C4-2B (cell line): ENCODE measurements at regions not wholly inside any gene's neighbourhood (a gene's known extent, or its start where the extent isn't known, plus 50 kb on each side); places are given as distances from the start of the nearest gene placed in this dataset.

Experiments
- H3K27ac ChIP-seq: fragments of 450-650 bp; 2 replicates; pipeline ENCODE4 v1.5.1; 2017
- ZFX ChIP-seq: fragments of 450-650 bp; IDR thresholded peaks from 2 replicates; pipeline ENCODE4 v1.6.1; 2017
- TF ChIP-seq, protein P1 (sequence below): fragments of 450-650 bp; conservative IDR thresholded peaks from 2 replicates; pipeline ENCODE4 v1.5.1; 2017; ENCODE audit warnings: mild to moderate bottlenecking

DNA sequence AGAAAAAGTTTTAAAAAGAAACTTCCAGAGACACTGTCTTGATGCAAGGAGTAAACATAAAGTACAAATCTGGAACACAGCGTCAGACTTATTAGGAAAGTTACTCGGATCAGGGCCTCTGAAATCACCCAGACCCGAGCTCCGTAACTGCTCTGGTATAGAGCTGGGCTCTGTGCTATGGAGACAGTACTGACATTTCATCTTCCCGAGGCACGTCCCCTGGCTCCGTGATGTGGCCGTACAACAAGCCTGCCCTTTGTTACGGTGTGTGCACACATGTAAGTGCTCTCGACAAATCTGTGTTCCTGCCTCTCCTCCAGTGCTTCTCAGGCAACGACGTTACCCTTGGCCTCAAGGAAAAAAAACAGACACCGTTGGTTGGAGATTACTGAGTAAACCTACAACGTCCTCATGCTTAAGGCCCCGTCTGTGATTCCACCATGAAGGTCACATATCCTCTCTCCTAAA is 107.0 kb upstream of the IRF2BP2 start:
- H3K27ac ChIP-seq: peak overlapping the region; percentile 52
- TF ChIP-seq, protein P1, sequence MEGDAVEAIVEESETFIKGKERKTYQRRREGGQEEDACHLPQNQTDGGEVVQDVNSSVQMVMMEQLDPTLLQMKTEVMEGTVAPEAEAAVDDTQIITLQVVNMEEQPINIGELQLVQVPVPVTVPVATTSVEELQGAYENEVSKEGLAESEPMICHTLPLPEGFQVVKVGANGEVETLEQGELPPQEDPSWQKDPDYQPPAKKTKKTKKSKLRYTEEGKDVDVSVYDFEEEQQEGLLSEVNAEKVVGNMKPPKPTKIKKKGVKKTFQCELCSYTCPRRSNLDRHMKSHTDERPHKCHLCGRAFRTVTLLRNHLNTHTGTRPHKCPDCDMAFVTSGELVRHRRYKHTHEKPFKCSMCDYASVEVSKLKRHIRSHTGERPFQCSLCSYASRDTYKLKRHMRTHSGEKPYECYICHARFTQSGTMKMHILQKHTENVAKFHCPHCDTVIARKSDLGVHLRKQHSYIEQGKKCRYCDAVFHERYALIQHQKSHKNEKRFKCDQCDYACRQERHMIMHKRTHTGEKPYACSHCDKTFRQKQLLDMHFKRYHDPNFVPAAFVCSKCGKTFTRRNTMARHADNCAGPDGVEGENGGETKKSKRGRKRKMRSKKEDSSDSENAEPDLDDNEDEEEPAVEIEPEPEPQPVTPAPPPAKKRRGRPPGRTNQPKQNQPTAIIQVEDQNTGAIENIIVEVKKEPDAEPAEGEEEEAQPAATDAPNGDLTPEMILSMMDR: no peak
- no peak for TF ChIP-seq ZFX

DNA sequence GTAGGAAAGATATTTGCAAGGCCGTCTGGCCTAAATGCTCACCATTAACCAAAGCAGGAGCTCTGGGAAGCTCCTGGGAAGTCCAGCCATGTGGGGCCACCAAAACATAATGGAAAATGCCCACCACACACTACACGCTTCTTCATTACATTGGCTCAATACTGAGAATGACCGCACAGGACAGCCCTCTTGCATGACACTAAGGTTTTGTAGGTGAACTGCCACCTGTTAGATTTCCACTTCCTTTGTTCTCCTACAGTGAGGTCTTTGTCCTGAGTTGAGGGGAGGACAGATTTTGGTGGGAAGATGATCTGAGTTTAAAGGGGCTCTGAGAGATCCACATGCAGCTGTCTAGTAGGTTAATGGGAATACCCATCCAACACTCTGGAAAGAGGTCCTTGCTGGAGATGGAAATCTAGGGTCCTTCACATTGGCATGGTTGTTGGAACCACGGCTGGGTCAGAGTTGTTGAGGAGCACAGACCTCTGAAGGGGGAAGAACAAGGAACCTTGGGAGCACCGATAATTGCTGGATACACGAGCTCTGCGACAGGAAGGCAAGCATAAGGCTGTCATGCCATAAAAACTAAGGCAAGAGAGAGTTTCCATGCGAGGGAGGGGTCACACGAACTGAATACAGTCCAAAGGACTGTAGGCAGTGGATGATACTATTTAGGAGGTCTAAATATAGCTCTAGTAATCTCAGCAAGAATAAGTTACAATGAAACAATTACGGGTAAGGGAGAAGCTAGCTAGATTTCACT is 105.5 kb upstream of the IRF2BP2 start:
- no peak overlapping the region for H3K27ac ChIP-seq
- TF ChIP-seq, protein P1: no peak
- no peak for TF ChIP-seq ZFX

DNA sequence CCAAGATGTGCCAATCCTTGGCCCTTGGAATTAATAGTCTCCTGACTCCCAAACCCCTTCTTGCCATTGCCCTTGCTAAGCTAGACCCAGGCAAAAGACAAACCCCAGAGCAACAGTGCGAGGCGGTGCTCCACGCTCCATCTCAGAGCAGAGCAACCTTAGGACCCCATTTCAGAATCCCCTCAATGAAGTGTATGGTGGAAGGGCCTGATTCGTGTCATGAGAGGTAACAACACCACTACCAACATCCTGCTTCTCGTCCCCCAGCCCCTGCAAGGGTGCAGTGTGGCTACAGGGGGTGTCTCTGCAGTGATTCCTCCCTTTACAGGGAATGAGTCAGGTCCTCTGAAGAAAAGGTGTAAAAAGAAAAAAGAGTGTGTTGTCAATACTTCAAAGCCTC is 103.9 kb upstream of the IRF2BP2 start:
- TF ChIP-seq, protein P1: no peak
- no peak for TF ChIP-seq ZFX
- H3K27ac ChIP-seq: no peak overlapping the region

DNA sequence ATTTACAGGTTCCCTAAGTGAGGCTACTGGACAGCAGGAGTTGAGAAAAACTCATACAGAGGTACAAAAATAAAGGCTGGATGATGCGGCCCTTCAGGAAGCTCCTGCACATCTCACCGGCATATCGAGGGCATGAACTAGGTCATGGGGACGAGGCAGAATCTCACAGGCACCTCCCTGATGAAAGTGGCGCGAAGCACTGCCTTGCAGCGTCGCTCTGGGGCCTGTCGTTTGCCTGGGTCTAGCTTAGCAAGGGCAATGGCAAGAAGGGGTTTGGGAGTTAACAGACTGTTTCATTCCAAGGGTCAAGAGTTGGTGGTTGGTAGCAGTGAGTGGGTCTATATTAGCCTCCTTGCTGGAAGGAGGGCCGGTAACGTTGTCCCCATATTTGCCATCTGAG is 103.5 kb upstream of the IRF2BP2 start:
- TF ChIP-seq ZFX: no peak
- TF ChIP-seq, protein P1: no peak
- no peak overlapping the region for H3K27ac ChIP-seq

DNA sequence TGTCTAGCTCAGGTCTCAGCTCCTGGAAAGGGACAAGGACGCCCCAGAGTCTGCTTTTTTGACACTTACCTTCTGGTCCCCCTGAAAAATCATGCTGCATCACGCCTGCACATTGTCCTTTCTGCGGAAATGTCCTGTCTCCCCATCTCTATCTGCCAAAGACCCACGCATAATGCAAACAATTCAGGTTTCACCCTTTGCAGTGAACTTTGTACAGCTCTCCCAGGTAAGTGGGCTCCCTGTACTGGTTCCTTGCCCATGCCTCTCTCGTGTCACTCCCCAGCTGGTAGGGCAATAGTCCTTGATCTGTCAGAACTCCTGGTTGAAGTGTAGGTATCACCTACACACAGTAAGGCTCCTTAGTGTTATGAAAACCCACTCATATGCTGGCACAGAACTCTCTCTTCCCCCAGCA is 102.9 kb upstream of the IRF2BP2 start:
- no peak for TF ChIP-seq ZFX
- TF ChIP-seq, protein P1: no peak

DNA sequence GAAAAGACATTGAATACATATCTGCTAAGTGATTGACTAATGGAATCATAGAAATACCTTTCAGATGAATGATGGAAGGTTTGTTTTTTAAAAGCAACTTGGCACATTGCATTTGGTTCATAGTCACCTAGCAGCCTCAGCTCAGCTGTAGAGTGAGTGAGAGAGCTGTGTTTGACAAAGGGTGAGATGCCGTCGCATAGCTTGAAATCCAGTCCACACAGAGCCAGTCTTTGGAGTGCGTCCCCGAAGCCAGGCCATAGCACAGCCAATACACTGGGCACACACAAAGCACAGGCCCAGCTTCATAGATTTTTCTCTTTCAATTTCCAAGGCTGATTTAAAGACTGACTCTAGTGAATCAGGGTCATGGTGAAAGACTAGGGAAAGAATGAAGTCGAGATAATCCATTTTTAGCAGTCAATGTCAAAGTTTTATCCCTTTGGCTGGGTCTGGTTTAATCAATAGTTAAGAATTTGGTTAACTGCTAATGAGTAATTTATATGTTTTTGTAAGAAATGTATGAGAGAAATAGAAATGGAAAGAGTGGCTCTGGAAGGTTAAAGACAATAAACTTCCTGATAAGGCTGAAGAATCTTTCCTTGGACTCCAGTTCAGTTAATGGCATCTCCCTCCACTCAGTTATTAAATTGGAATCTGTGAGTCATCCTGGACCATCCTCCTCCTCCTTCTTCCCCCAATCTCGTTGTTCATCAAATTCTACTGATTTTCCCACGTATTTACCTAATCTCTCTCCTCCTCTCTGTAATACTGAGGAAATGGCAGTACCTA is 101.2 kb upstream of the IRF2BP2 start:
- H3K27ac ChIP-seq: no peak overlapping the region

More for the DNA sequence above, 102.9 kb upstream of the IRF2BP2 start:
- no peak overlapping the region for H3K27ac ChIP-seq

More for the DNA sequence above, 101.2 kb upstream of the IRF2BP2 start:
- TF ChIP-seq, protein P1: no peak
- TF ChIP-seq ZFX: no peak
